ENCODE measurements at regions not wholly inside any gene's neighbourhood (a gene's known extent, or its start where the extent isn't known, plus 50 kb on each side); places are given as distances from the start of the nearest gene placed in this dataset.
A peak's percentile ranks its signal among the peaks of the same experiment; 100 is the strongest.

- in situ Hi-C loops (cut with MboI; ENCODE audit: low sequenced_read_pairs, unreplicated experiment), result no loop called here
- no peak for DNase-seq (ENCODE audit: low spot score)
- no peak for TF ChIP-seq CTCF (IDR thresholded peaks at IDR 0.05; ENCODE audit: borderline replicate concordance, control extremely low read depth, extremely low read depth, insufficient read depth, missing control alignments)
Observed at GRCh38 chr1:147834810-147835209, 67.8 kb upstream of the GJA8 start.

DNA sequence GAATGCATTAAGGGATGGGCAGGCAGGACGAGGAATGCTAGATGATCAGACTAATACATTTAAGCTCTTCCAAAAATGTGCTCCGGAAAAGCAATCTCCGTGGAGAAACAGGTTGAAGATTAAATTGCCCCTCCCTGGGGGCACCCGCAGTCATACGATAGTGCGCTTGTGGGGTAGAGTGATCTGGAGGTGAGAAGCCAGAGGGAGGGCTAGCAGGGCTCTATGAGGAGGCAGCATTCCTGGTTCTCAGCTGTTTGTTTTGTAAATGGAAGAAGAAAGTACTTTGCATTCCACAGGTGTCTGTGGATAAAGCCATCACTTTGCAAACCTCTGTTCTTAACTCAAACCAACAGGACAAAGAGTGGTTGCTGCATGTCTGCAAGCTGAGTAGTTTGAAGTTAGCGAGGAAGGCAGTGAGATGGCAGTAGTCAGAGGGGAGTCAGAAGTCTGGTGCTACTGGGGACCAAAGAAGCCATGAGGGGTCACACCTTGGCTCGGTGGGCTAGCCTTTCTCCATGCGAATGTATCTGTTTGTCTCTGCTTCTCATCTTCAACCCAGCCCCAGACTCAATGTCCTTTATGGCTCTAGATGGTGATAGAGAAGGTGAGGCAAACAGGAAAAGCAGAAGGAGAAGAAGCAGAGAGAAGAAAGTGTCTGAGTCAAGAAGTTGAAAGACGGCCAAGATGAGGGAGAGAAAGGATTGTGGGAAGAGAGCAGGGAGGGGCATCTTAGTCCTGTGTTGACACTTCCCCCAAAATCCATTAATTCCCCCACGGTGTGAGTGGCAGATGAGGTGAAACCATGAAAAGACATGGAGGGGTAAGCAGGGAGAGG is 65.2 kb upstream of the GJA8 start:
- no peak for TF ChIP-seq CTCF (IDR thresholded peaks at IDR 0.05; ENCODE audit: borderline replicate concordance, control extremely low read depth, extremely low read depth, insufficient read depth, missing control alignments)
- in situ Hi-C loops (cut with MboI; ENCODE audit: low sequenced_read_pairs, unreplicated experiment), result no loop called here
- DNase-seq (ENCODE audit: low spot score), result no peak

GRCh38 chr1:147837964-147838292 is 64.7 kb upstream of the GJA8 start:
- DNase-seq (ENCODE audit: low spot score), result no peak
- in situ Hi-C loops (cut with MboI; ENCODE audit: low sequenced_read_pairs, unreplicated experiment), result no loop called here
- TF ChIP-seq CTCF (IDR thresholded peaks at IDR 0.05; ENCODE audit: borderline replicate concordance, control extremely low read depth, extremely low read depth, insufficient read depth, missing control alignments), result no peak

GRCh38 chr1:147840909-147841308 is 61.7 kb upstream of the GJA8 start:
- no peak for TF ChIP-seq CTCF (IDR thresholded peaks at IDR 0.05; ENCODE audit: borderline replicate concordance, control extremely low read depth, extremely low read depth, insufficient read depth, missing control alignments)
- in situ Hi-C loops (cut with MboI; ENCODE audit: low sequenced_read_pairs, unreplicated experiment), result no loop called here
- DNase-seq (ENCODE audit: low spot score), result peak; percentile 10

GRCh38 chr1:147842578-147842977 is 60.0 kb upstream of the GJA8 start:
- in situ Hi-C loops (cut with MboI; ENCODE audit: low sequenced_read_pairs, unreplicated experiment), result no loop called here
- DNase-seq (ENCODE audit: low spot score), result no peak
- TF ChIP-seq CTCF (IDR thresholded peaks at IDR 0.05; ENCODE audit: borderline replicate concordance, control extremely low read depth, extremely low read depth, insufficient read depth, missing control alignments), result no peak

DNA sequence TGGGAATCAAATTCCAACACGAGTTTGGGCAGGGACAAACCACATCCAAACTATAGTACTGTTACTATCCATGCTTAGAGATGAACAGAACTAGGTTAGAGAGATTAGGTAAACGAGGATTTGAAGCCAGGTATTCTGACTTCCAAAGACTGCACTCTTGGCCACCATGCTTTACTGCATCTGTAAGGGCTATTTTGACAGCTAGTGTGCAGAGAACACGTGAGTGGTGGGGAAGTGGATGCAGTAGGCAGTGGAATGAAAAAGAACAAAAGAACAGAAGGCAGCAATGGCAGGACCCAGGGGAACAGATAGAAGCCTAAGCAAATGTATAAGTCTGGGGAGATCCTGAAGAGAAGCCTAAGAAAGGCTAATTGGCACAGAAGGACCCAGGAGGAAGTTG is 59.1 kb upstream of the GJA8 start:
- no peak for DNase-seq (ENCODE audit: low spot score)

More for the DNA sequence above, 59.1 kb upstream of the GJA8 start:
- no peak for TF ChIP-seq CTCF (IDR thresholded peaks at IDR 0.05; ENCODE audit: borderline replicate concordance, control extremely low read depth, extremely low read depth, insufficient read depth, missing control alignments)
- in situ Hi-C loops (cut with MboI; ENCODE audit: low sequenced_read_pairs, unreplicated experiment), result no loop called here
